ENCODE measurements at regions not wholly inside any gene's neighbourhood (a gene's known extent, or its start where the extent isn't known, plus 50 kb on each side); places are given as distances from the start of the nearest gene placed in this dataset.
"Not testable (repeated sequence)": the region's sequence is repeated elsewhere in the genome, so short reads cannot be mapped to it uniquely, and the experiment has no call there.

DNA sequence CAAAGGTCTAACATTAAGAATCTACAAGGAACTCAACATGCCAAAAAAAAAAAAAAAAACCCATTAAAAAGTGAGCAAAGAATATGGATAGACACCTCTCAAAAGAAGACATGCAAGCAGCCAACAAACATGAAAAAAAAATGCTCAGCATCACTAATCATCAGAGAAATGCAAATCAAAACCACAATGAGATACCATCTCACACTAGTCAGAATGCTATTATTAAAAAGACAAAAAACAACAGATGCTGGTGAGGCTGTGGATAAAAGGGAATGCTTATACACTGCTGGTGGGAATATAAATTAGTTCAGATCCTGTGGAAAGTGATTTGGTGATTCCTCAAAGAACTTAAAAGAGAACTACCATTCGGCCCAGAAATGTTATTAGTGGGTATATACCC lies 257.7 kb upstream of the PLET1 start:
- DNase-seq, result no peak

DNA sequence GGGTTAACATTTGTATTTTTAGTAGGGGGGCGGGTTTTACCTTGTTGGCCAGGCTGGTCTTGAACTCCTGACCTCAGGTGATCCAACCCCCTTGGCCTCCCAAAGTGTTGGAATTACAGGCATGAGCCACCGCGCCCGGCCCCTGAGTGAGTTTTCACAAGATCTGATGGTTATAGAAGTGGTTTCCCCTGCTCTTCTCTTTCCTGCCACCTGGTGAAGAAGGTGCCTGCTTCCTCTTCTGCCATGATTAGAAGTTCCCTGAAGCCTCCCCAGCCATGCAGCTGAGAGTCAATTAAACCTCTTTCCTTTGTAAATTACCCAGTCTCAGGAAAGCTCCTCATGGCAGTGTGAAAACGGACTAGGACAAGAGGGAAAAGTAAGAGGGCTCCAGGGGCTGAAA lies 259.1 kb upstream of the PLET1 start:
- no peak for DNase-seq

GRCh38 chr11:112520354-112520753 lies 259.7 kb upstream of the PLET1 start:
- DNase-seq, result no peak

- no peak for DNase-seq
These were observed 261.9 kb upstream of the PLET1 start for GRCh38 chr11:112522536-112522935.

- DNase-seq, result no peak
These were observed 262.4 kb upstream of the PLET1 start for GRCh38 chr11:112523031-112523430.

DNA sequence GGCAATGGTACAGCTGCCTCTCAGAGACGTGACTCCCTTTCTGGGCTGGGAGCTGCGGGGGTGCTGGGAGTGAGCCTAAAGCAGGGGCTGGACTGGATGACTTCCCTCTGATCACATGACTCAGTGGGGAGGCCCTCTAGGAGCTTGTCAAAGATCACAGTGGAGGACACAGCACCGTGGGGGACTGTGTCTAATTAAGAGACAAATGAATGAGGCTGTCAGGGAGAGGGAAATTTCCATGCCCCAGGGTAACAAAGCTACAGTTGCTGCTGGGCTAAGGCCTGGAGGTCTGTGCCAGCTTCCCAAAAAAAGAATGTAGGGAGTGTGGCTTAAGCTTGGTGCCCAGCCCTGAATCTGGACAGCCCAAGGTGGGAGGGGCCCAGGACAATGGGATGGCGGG lies 262.8 kb upstream of the PLET1 start:
- DNase-seq, result no peak

- DNase-seq, result no peak
These were observed 263.3 kb upstream of the PLET1 start for GRCh38 chr11:112523951-112524350.

DNA sequence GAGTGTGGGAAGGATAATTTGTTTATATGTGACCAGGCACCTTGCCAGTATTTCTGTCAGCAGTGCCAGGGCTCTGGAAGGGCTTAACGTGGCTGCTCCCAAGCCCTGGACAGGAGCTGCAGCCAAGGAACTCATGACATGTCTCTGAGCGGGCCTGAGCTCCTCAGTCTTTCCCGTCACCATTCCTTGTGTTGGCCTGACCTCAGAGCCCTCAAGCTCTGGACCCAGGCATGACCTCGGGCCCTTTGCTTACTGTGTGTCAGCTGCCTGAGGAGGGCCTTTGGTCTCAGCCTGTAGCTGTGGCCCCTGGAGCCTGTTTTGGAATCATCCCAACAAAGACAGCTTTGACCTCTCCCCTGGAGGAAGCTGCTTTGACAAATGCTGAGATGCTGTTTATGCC lies 264.1 kb upstream of the PLET1 start:
- no peak for DNase-seq

- DNase-seq, result no peak
These were observed 264.6 kb upstream of the PLET1 start for GRCh38 chr11:112525270-112525669.

DNA sequence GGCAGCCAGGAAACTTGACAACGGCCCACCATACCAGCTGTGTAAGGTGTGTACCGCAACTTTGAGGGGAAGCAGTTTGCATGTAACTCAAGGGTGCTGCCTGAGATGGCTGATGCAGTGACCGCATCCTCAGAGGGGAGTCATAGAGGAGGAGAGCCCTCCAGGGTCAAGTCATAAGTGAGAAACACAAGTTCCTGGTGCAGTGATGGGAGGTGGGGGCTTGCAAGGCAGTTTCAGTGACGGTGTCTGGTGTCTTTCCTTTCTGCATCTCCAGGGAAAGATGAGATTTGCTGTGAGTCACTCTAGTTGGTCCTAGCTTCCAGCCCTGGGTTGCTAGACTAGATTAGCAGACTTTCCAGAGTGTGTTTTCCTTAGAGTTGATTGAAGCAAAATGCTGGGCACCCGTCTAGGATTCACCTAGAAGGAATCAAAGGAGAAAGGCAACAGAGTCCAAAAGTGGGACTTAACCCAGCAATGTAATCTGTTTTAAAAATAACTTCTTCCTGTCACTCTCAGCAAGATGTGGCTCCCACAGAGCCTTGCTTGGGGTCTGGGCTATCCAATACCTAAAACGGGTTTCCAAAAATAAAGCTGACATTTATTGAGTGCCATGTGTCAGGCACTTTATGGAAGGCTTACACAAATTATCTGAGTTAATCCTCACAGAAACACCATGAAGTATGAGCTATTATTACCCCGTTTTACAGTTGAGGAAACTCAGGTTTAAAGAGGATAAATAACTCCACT lies 265.4 kb upstream of the PLET1 start:
- DNase-seq, result no peak

DNA sequence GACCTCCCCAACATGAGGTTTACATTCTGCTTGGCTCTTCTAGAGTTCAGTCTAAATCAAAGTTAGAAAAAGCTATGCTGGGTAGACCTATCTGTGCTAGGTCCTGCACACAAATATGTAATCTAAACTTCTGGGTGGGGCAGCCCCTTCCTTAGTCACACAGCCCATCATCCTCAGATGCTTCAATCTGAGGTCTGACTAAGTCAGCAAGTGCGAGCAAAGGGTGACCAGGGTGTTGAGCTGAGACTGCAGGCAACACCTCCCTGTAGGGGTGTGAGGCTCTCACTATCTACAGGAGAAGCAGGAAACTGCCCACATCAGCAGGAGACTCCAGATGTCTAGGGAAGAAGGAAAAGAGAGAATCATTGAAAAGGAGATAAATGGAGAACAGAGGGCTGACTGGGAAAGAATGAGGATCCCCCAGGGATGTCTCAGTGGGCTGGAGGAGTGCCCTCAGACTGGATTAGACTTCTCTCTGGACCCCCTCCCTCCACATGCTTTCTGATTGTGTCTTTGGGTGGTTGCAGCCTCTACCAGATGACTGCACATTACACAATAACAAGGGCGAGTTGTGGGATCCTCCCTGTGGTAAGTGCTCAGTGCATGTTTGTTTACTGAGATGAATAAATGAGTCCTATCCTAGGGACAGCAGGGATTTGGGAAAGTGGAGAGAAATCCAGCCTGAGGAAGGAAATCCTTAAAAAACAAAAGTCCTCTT lies 266.2 kb upstream of the PLET1 start:
- no peak for DNase-seq

DNA sequence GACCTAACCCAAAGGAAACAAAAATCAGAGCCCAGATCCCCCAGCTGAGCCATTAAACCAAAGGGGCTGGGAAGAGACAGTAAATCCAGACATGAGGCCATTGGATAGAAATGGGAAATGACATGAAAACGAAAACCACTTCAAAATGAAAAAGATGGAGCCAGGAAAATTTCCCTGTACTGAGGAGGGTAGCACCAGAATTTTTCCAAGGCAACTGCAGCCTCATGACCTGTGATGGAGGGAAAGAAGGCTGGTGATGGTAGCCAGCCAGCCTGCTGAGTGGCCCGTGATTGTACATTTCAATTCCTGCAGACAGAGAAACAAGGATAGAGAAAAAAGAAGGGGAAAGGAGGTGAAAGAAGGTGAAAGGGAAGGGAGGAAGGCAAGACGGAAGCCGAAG lies 268.4 kb upstream of the PLET1 start:
- DNase-seq, result no peak

DNA sequence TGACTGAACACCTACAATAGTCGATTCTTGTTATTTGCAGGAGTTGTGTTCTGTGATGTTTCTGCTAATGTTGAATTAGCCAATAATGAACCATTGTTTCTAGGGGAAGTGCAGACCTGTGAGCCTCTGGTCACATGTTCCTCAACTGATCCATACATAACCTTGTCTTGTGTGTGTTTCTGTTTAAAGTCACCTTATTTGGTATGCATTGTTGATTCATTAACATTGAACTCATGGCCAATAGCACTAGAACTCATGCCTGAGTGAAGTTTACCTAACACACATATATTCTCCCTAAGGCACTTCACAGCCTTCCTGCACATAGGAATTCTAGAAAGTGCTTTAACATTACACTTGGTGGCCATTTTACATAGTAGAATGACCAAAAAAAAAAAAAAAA lies 271.8 kb upstream of the PLET1 start:
- DNase-seq, result no peak

DNA sequence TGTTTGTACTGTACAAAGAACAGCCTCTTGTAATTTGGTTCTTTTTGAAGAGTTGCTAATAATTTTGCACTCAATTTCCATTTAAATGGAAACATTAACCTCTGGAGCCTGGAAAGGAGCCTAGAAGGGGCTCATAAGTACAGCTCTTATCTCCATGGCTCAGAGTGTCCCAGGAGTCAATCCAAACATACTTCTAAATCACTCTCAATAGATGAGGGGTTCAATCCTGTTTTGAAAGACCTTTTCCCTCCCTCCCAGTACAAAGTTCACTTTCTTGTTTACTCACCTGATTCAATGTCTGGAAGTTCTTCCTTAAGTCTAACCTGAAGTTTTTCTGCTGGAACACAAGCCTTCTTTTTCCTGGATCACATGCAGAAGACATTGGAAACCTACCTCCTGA lies 273.0 kb upstream of the PLET1 start:
- no peak for DNase-seq

DNA sequence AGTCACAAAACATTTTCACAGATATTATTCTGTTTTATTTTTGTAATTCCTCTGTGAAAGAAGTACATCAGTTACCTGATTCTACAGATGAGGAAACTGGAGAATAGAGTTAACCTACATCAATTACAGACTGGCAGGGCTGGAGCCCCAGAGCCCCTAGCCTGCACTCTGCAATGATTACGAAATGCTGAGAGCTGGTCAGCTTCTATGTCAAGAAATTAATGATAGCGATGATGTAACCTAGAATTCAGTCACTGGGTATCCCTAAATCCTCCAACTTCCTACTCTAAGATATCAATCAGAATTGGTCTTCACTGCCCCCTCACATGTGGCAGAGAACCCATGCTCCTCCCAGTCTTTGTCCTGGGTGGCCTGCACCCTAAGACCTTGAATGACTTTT lies 273.5 kb upstream of the PLET1 start:
- no peak for DNase-seq

DNA sequence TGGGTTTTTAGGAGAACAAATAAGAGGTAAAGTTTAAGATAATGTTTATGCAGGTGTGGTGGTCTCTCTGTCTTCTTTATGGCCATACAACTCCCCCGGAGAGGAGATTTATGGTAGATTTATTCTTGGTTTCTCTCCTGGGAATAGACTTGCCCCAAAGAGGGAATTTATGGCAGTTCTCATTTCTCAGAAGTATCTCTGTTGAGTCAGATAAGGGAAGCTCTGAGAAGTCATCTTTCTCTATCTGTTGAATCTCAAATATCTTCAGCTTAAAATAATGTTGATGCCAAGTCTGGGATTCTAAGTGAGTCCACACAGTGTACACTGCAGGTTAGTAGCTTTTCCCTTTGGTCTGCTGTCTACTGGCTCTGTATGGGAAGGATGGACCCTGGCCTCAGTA lies 276.4 kb upstream of the PLET1 start:
- no peak for DNase-seq

DNA sequence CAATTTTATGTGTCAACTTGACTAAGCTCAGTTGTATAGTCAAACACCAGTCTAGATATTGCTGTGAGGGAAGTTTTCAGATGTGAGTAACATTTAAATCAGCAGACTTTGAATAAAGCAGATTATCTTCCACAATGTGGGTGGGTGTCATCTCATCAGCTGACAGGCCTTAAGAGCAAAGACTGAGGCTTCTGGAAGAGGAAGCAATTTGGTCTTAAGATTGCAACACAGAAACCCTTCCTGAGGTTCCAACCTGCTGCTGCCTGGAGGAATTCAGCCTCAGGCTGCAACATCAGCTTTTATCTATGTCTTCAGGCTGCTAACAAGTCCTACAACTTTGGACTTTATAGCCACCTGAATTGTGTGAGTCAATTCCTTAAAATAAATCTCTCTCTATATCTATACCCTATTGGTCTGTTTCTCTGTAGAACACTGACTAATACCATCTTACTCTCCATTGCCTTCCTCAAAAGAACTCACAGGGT lies 277.2 kb upstream of the PLET1 start:
- DNase-seq, result no peak

GRCh38 chr11:112538534-112539280 lies 278.0 kb upstream of the PLET1 start:
- DNase-seq, result no peak

DNA sequence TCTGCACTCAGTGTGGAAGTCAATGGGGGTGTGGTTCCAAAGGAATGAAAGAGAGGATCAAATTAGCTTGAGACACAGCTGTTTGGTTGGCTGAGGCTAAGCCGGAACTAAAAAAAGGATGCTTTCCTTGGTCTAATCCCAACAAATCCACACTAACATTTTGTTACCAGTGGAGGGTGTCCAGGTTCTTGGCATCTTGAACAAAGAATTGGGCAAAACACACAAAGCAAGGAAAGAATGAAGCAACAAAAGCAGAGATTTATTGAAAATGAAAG lies 278.6 kb upstream of the PLET1 start:
- not testable (repeated sequence) for DNase-seq

- no peak for DNase-seq
These were observed 279.1 kb upstream of the PLET1 start for GRCh38 chr11:112539741-112540140.

- DNase-seq, result no peak
These were observed 279.6 kb upstream of the PLET1 start for GRCh38 chr11:112540261-112540660.

DNA sequence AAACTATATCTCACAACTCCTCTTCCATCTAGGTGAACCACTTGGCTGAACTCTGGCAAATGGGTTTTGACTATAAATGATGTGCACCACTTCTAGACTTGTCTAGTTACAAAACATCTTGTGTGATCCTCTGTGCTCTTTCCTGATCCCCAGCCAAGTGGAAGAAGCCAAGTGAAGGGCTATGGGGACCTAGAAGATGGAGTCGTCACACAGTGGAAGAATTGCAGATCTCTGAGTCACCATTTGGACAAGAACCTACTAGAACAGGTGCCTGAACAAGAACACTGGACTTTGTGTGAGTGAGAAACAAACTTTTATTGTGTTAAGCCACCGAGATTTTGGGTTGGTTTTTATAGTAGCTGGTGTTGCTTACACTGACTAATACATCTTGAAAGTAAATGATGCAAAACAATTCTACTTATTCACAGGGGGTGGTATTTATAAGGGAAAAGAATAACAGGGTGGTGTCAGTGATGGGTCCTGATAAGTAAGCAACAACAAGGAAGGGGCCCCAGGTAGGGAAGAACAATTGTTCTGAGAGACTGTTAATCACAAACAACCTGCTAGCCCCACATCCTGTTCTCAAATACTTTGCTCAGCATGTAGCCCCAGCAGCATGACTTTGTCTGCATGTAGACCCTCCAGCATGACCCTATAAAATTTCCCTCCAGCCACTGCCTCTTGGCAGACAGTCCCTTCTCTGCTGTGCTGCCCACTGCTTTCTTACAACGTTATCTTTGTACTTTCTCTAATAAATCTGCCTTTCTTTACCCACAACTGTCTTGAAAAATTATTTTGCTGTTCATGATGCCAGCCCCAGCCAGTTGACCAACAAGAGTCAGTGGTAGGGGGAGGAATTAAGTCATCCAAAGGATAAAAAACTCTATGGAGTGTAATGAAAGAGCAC lies 280.7 kb upstream of the PLET1 start:
- DNase-seq, result no peak

GRCh38 chr11:112542479-112542878 lies 281.8 kb upstream of the PLET1 start:
- no peak for DNase-seq
